ENCODE measurements at regions not wholly inside any gene's neighbourhood (a gene's known extent, or its start where the extent isn't known, plus 50 kb on each side); places are given as distances from the start of the nearest gene placed in this dataset.
"Not testable (repeated sequence)": the region's sequence is repeated elsewhere in the genome, so short reads cannot be mapped to it uniquely, and the experiment has no call there.

GRCh38 chr1:200260597-200261335 lies 149.1 kb downstream of the ZNF281 start:
- Histone ChIP-seq H3K9me3 (ENCODE audit: control insufficient read depth, low read depth, low read length) (no peaks in the 10 kb centered on the region), H3K9ac (ENCODE audit: low read length) (no peak overlapping the region), H3K4me3 (ENCODE audit: low read length) (no peak overlapping the region), H3K4me1 (ENCODE audit: control insufficient read depth, low read depth, low read length) (no peaks in the 10 kb centered on the region), H3K27ac (ENCODE audit: low read length) (no peak overlapping the region), H3K27me3 (ENCODE audit: control insufficient read depth, insufficient read depth, low read length) (no peaks in the 10 kb centered on the region), H3K36me3 (ENCODE audit: control insufficient read depth, low read depth, low read length) (no peaks in the 10 kb centered on the region)

- H3K36me3 ChIP-seq (ENCODE audit: control insufficient read depth, low read depth, low read length), result no peaks in the 10 kb centered on the region
- H3K27me3 ChIP-seq (ENCODE audit: control insufficient read depth, insufficient read depth, low read length), result no peaks in the 10 kb centered on the region
- no peak overlapping the region for H3K27ac ChIP-seq (ENCODE audit: low read length)
- H3K9me3 ChIP-seq (ENCODE audit: control insufficient read depth, low read depth, low read length), result no peaks in the 10 kb centered on the region
- H3K9ac ChIP-seq (ENCODE audit: low read length), result no peak overlapping the region
- no peaks in the 10 kb centered on the region for H3K4me1 ChIP-seq (ENCODE audit: control insufficient read depth, low read depth, low read length)
- no peak overlapping the region for H3K4me3 ChIP-seq (ENCODE audit: low read length)
Measured at GRCh38 chr1:200258447-200259375, 151.1 kb downstream of the ZNF281 start.

- no peak overlapping the region for H3K4me3 ChIP-seq (ENCODE audit: low read length)
- no peaks in the 10 kb centered on the region for H3K4me1 ChIP-seq (ENCODE audit: control insufficient read depth, low read depth, low read length)
- no peaks in the 10 kb centered on the region for H3K36me3 ChIP-seq (ENCODE audit: control insufficient read depth, low read depth, low read length)
- H3K27me3 ChIP-seq (ENCODE audit: control insufficient read depth, insufficient read depth, low read length), result no peaks in the 10 kb centered on the region
- H3K27ac ChIP-seq (ENCODE audit: low read length), result no peak overlapping the region
- H3K9me3 ChIP-seq (ENCODE audit: control insufficient read depth, low read depth, low read length), result no peaks in the 10 kb centered on the region
- no peak overlapping the region for H3K9ac ChIP-seq (ENCODE audit: low read length)
Measured at GRCh38 chr1:200257235-200257634, 152.6 kb downstream of the ZNF281 start.

DNA sequence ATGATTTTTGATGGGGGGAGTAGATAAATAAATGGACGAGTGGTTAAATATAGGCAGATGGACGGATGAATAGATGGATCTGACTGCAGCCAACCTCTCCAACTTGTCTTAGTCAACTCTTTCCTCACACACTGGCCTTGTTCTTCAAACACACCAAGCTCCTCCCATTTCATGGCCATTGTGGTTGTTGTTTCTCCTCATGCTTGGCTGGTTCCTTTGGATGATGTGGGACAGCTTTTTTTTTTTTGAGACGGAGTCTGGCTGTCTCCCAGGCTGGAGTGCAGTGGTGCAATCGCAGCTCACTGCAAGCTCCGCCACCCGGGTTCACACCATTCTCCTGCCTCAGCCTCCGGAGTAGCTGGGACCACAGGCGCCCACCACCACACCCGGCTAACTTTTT lies 155.2 kb downstream of the ZNF281 start:
- H3K27ac ChIP-seq (ENCODE audit: low read length); H3K4me1 ChIP-seq (ENCODE audit: control insufficient read depth, low read depth, low read length); H3K9me3 ChIP-seq (ENCODE audit: control insufficient read depth, low read depth, low read length); H3K4me3 ChIP-seq (ENCODE audit: low read length); H3K27me3 ChIP-seq (ENCODE audit: control insufficient read depth, insufficient read depth, low read length); H3K36me3 ChIP-seq (ENCODE audit: control insufficient read depth, low read depth, low read length); H3K9ac ChIP-seq (ENCODE audit: low read length): not testable (repeated sequence)

DNA sequence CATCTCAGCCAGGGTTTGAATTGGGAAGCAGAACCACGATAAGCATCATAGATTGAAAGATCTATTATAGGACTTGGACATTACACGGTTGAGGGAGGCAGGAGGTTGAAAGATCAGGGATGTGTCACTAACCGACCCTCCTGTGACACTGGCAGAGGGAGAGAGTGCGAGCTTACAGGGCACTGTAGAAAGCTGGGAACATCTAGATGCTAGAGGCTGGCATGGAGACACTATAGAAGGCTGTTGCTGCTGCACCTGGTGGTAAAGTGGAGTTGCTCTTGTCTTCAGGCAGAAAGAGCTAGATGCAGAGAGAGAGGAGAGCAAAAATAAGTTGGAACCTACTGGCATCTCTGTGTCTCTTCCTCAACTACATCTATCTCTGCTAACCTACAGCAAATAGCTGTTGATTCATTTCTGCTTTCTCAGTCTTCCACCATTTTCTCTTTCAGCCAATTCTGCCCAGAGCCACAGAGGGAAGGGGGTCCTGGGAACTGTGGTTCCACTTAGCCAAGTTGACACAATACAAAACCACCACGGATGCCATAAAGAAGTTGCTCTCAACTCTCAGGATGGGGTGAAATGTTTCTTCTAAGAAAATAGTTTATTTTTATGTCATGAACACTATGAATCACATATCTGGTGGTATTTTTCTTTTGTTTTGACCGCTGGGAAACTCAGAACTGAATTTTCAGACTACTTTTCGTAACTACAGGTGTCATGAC lies 155.9 kb downstream of the ZNF281 start:
- Histone ChIP-seq H3K9me3 (ENCODE audit: control insufficient read depth, low read depth, low read length) (no peaks in the 10 kb centered on the region), H3K27me3 (ENCODE audit: control insufficient read depth, insufficient read depth, low read length) (no peaks in the 10 kb centered on the region), H3K4me1 (ENCODE audit: control insufficient read depth, low read depth, low read length) (no peaks in the 10 kb centered on the region), H3K27ac (ENCODE audit: low read length) (no peak overlapping the region), H3K4me3 (ENCODE audit: low read length) (no peak overlapping the region), H3K36me3 (ENCODE audit: control insufficient read depth, low read depth, low read length) (no peaks in the 10 kb centered on the region), H3K9ac (ENCODE audit: low read length) (no peak overlapping the region)

- H3K4me3 ChIP-seq (ENCODE audit: low read length), result no peak overlapping the region
- no peak overlapping the region for H3K27ac ChIP-seq (ENCODE audit: low read length)
- no peaks in the 10 kb centered on the region for H3K36me3 ChIP-seq (ENCODE audit: control insufficient read depth, low read depth, low read length)
- H3K9me3 ChIP-seq (ENCODE audit: control insufficient read depth, low read depth, low read length), result no peaks in the 10 kb centered on the region
- H3K27me3 ChIP-seq (ENCODE audit: control insufficient read depth, insufficient read depth, low read length), result no peaks in the 10 kb centered on the region
- H3K4me1 ChIP-seq (ENCODE audit: control insufficient read depth, low read depth, low read length), result no peaks in the 10 kb centered on the region
- H3K9ac ChIP-seq (ENCODE audit: low read length), result no peak overlapping the region
Measured at GRCh38 chr1:200252531-200252930, 157.3 kb downstream of the ZNF281 start.

DNA sequence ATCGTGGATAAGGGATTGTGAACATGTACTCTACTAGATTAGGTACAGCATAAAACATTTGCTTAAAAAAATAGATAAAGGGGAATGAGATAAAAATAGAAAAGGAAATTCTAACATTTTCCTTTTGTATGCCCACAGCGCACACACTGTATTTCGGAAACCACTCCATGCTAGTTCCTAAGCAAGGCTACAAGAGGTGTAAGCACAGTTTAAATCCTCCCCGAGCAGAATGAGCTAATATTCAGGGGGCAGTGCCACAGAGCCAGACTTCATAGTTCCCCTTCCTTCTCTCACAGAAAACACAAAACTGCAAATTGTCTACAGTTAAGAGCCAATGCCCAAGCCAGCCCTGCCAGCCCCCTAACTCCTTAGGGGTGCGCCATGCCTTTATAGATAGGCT lies 159.4 kb downstream of the ZNF281 start:
- Histone ChIP-seq H3K27ac (ENCODE audit: low read length) (no peak overlapping the region), H3K9me3 (ENCODE audit: control insufficient read depth, low read depth, low read length) (no peaks in the 10 kb centered on the region), H3K27me3 (ENCODE audit: control insufficient read depth, insufficient read depth, low read length) (no peaks in the 10 kb centered on the region), H3K9ac (ENCODE audit: low read length) (no peak overlapping the region), H3K36me3 (ENCODE audit: control insufficient read depth, low read depth, low read length) (no peaks in the 10 kb centered on the region), H3K4me3 (ENCODE audit: low read length) (no peak overlapping the region), H3K4me1 (ENCODE audit: control insufficient read depth, low read depth, low read length) (no peaks in the 10 kb centered on the region)

- H3K9ac ChIP-seq (ENCODE audit: low read length), result no peak overlapping the region
- no peaks in the 10 kb centered on the region for H3K4me1 ChIP-seq (ENCODE audit: control insufficient read depth, low read depth, low read length)
- H3K27ac ChIP-seq (ENCODE audit: low read length), result no peak overlapping the region
- no peaks in the 10 kb centered on the region for H3K9me3 ChIP-seq (ENCODE audit: control insufficient read depth, low read depth, low read length)
- no peak overlapping the region for H3K4me3 ChIP-seq (ENCODE audit: low read length)
- no peaks in the 10 kb centered on the region for H3K27me3 ChIP-seq (ENCODE audit: control insufficient read depth, insufficient read depth, low read length)
- no peaks in the 10 kb centered on the region for H3K36me3 ChIP-seq (ENCODE audit: control insufficient read depth, low read depth, low read length)
Measured at GRCh38 chr1:200248541-200248940, 161.3 kb downstream of the ZNF281 start.

DNA sequence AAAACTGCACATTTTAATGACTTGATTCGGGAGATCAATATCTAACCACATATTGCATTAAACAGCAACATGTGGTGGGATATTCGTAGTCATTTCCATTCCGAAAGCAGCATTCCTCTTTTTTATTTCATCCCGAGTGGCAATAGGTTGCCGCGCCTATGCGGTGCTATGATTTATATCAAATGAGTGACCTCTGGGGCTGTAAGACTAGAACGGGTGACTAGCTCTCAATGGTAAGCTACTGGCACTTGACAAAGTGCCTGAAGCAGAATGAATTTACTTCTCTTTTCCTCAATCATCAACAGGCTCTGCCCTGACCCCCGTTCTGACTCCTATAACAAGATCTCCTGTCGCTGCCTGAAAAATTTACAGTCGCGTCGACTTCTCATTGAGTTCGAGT lies 162.3 kb downstream of the ZNF281 start:
- Histone ChIP-seq H3K4me3 (ENCODE audit: low read length) (no peak overlapping the region), H3K27me3 (ENCODE audit: control insufficient read depth, insufficient read depth, low read length) (no peaks in the 10 kb centered on the region), H3K27ac (ENCODE audit: low read length) (no peak overlapping the region), H3K4me1 (ENCODE audit: control insufficient read depth, low read depth, low read length) (peaks cover 4% of the 10 kb centered on the region), H3K36me3 (ENCODE audit: control insufficient read depth, low read depth, low read length) (no peaks in the 10 kb centered on the region), H3K9ac (ENCODE audit: low read length) (no peak overlapping the region), H3K9me3 (ENCODE audit: control insufficient read depth, low read depth, low read length) (no peaks in the 10 kb centered on the region)

- H3K9ac ChIP-seq (ENCODE audit: low read length), result no peak overlapping the region
- H3K27me3 ChIP-seq (ENCODE audit: control insufficient read depth, insufficient read depth, low read length), result no peaks in the 10 kb centered on the region
- H3K36me3 ChIP-seq (ENCODE audit: control insufficient read depth, low read depth, low read length), result no peaks in the 10 kb centered on the region
- H3K9me3 ChIP-seq (ENCODE audit: control insufficient read depth, low read depth, low read length), result no peaks in the 10 kb centered on the region
- no peak overlapping the region for H3K4me3 ChIP-seq (ENCODE audit: low read length)
- no peak overlapping the region for H3K27ac ChIP-seq (ENCODE audit: low read length)
- peaks cover 4% of the 10 kb centered on the region for H3K4me1 ChIP-seq (ENCODE audit: control insufficient read depth, low read depth, low read length)
Measured at GRCh38 chr1:200245473-200245872, 164.4 kb downstream of the ZNF281 start.

DNA sequence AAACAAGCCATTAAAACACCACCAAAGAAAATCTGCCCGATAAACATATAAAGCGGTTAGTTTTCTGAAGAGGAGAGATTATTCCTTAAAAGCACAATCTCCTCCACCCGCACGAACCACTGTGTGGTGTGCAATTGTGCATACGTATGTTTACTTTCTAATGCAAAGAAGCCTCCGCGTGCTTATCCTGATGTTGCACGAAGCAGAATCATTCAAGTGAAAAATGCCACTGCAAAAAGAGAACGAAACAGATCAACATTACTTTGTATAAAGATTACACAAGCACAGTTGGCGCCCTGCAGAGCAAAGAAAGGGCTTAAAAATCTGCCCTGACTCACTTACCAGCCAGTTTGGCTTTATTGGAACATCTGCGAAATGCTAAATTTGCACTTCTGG lies 166.8 kb downstream of the ZNF281 start:
- Histone ChIP-seq H3K4me3 (ENCODE audit: low read length) (no peak overlapping the region), H3K9ac (ENCODE audit: low read length) (no peak overlapping the region), H3K27me3 (ENCODE audit: control insufficient read depth, insufficient read depth, low read length) (no peaks in the 10 kb centered on the region), H3K36me3 (ENCODE audit: control insufficient read depth, low read depth, low read length) (no peaks in the 10 kb centered on the region), H3K9me3 (ENCODE audit: control insufficient read depth, low read depth, low read length) (no peaks in the 10 kb centered on the region), H3K4me1 (ENCODE audit: control insufficient read depth, low read depth, low read length) (peaks cover 4% of the 10 kb centered on the region), H3K27ac (ENCODE audit: low read length) (no peak overlapping the region)
